Calu3 (cell line): ENCODE measurements at regions not wholly inside any gene's neighbourhood (a gene's known extent, or its start where the extent isn't known, plus 50 kb on each side); places are given as distances from the start of the nearest gene placed in this dataset.

Experiments
- BruUV-seq: library from RNA; stranded (reverse); fragments of 400-500 nt; replicated peaks from 2 replicates; lab custom pipeline; 2021; lab: Mats Ljungman, UMichigan
- CTCF ChIA-PET: fragments of 300-600 bp; sonication (Branson Sonifier 250); formaldehyde crosslinking; loops from one replicate; lab custom pipeline; 2022; ENCODE audit warnings: antibody characterized with exemption; lab: Charles Lee
- DNase-seq: peaks from one replicate; pipeline ENCODE4 v3.0.0; 2022
- H3K27ac Mint-ChIP-seq: one replicate; pipeline ENCODE4 v1.8.0; 2022; ENCODE audit warnings: mixed read lengths; ENCODE audit not compliant: unreplicated experiment
- H3K27me3 Mint-ChIP-seq: one replicate; pipeline ENCODE4 v1.8.0; 2022; ENCODE audit warnings: mixed read lengths; ENCODE audit not compliant: unreplicated experiment
- H3K36me3 Mint-ChIP-seq: one replicate; pipeline ENCODE4 v1.8.0; 2022; ENCODE audit warnings: mild to moderate bottlenecking, moderate library complexity, mixed read lengths; ENCODE audit not compliant: insufficient read depth, unreplicated experiment
- H3K4me1 Mint-ChIP-seq: one replicate; pipeline ENCODE4 v1.8.0; 2022; ENCODE audit warnings: mild to moderate bottlenecking, low read depth, mixed read lengths; ENCODE audit not compliant: unreplicated experiment
- H3K4me3 Mint-ChIP-seq: one replicate; pipeline ENCODE4 v1.8.0; 2022; ENCODE audit warnings: mild to moderate bottlenecking, low read depth, moderate library complexity, mixed read lengths; ENCODE audit not compliant: unreplicated experiment
- H3K9me3 Mint-ChIP-seq: one replicate; pipeline ENCODE4 v1.8.0; 2022; ENCODE audit warnings: low read depth, mixed read lengths; ENCODE audit not compliant: unreplicated experiment
- intact Hi-C: fragments of 100-400 bp; cut with micrococcal nuclease; formaldehyde crosslinking; loops from one replicate; pipeline ENCODE4 v1.10.0; 2022; ENCODE audit not compliant: unreplicated experiment
- TF ChIP-seq, protein P1 (sequence below): fragments of 200-600 bp; IDR thresholded peaks from one replicate; pipeline ENCODE4 v1.8.0; 2022; ENCODE audit warnings: antibody characterized with exemption; ENCODE audit not compliant: unreplicated experiment

GRCh38 chr13:34618654-34619053 is 323.4 kb upstream of the NBEA start:
- no TSS peak for BruUV-seq
- Mint-ChIP-seq H3K4me1 (no peaks in the 10 kb centered on the region), H3K36me3 (no peaks in the 10 kb centered on the region), H3K4me3 (no peak overlapping the region), H3K9me3 (no peaks in the 10 kb centered on the region), H3K27me3 (no peaks in the 10 kb centered on the region), H3K27ac (no peak overlapping the region)
- DNase-seq: no peak
- TF ChIP-seq, protein P1, sequence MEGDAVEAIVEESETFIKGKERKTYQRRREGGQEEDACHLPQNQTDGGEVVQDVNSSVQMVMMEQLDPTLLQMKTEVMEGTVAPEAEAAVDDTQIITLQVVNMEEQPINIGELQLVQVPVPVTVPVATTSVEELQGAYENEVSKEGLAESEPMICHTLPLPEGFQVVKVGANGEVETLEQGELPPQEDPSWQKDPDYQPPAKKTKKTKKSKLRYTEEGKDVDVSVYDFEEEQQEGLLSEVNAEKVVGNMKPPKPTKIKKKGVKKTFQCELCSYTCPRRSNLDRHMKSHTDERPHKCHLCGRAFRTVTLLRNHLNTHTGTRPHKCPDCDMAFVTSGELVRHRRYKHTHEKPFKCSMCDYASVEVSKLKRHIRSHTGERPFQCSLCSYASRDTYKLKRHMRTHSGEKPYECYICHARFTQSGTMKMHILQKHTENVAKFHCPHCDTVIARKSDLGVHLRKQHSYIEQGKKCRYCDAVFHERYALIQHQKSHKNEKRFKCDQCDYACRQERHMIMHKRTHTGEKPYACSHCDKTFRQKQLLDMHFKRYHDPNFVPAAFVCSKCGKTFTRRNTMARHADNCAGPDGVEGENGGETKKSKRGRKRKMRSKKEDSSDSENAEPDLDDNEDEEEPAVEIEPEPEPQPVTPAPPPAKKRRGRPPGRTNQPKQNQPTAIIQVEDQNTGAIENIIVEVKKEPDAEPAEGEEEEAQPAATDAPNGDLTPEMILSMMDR: no peak
- intact Hi-C loops: no loop called here
- CTCF ChIA-PET: no interaction called here

GRCh38 chr13:34619326-34619725 is 322.7 kb upstream of the NBEA start:
- Mint-ChIP-seq H3K9me3 (no peaks in the 10 kb centered on the region), H3K36me3 (no peaks in the 10 kb centered on the region), H3K4me3 (no peak overlapping the region), H3K27ac (no peak overlapping the region), H3K4me1 (no peaks in the 10 kb centered on the region), H3K27me3 (no peaks in the 10 kb centered on the region)
- DNase-seq: no peak
- intact Hi-C loops: no loop called here
- CTCF ChIA-PET: interaction anchor here (0.6 kb wide), 1 partner anchor 318 kb away, joined by 4 read pairs; no protein-coding TSS in a partner anchor
- BruUV-seq: no TSS peak
- TF ChIP-seq, protein P1: no peak

DNA sequence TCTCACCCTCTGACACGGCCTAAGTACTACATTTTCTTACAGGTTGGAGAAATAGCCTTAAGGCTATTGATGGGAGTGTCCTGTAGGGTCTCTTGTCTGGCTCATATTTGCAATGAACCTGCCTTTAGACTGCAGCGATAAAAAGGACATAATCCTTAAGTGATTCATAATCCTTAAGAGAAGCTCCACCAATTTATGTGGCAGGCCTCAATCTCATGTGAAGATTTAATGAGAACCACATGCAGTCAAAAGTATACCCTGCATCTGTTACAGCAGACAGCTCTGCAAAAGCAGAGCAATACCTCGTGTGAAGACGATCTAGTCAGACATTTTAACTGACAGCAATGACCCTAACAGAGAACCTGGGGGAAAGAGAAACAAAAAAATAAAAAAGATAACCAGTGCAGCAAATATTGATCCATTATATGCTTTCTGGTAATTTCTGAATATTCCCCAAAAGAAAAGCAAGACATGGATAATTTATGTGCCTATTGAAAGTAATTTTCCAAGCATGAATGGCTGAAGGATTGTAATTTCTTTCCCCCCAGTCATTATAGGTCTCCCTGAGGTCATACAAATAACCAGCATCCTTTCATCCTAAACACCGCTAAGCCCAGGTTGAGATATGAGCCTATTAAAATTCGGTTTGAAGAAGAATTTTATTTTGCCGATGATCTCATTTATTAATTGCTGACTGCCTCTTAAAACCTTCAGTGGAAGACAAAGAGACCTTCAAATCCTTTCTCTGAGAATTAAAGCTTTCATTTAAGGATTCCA is 321.8 kb upstream of the NBEA start:
- Mint-ChIP-seq H3K27me3 (no peaks in the 10 kb centered on the region), H3K9me3 (no peaks in the 10 kb centered on the region), H3K4me1 (no peaks in the 10 kb centered on the region), H3K4me3 (no peak overlapping the region), H3K36me3 (no peaks in the 10 kb centered on the region), H3K27ac (no peak overlapping the region)
- BruUV-seq: no TSS peak
- DNase-seq: no peak
- CTCF ChIA-PET: interaction anchor here (0.6 kb wide), 1 partner anchor 319 kb away, joined by 4 read pairs; no protein-coding TSS in a partner anchor
- TF ChIP-seq, protein P1: no peak
- intact Hi-C loops: no loop called here

DNA sequence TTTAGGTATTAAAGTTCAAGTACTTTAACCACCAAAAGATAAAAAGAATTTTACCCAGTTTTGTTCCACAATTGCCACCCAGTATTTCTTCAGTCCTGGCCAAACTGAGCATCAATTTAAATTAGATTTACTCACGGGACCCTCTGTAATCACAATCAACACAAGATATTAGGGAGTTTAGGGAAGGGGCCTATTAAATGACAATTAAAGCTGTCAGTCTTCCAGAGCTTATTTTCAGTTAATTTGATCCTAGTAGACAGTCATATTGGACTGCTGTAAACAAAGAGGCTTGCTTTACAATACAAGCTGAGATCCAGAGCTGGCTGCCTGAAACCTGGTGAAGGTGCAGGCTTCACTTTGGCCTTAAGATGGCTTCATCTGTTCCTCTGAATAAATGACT is 321.2 kb upstream of the NBEA start:
- Mint-ChIP-seq H3K9me3 (no peaks in the 10 kb centered on the region), H3K4me3 (no peak overlapping the region), H3K27me3 (no peaks in the 10 kb centered on the region), H3K27ac (no peak overlapping the region), H3K36me3 (no peaks in the 10 kb centered on the region), H3K4me1 (no peaks in the 10 kb centered on the region)
- TF ChIP-seq, protein P1: no peak
- intact Hi-C loops: no loop called here
- CTCF ChIA-PET: no interaction called here
- no peak for DNase-seq
- no TSS peak for BruUV-seq
